ENCODE measurements at regions not wholly inside any gene's neighbourhood (a gene's known extent, or its start where the extent isn't known, plus 50 kb on each side); places are given as distances from the start of the nearest gene placed in this dataset.

- DNase-seq (ENCODE audit: extremely low read depth, low read depth) = no peak
- no peak overlapping the region for H3K4me3 ChIP-seq (replicated peaks; ENCODE audit: low read depth, low read length)
- no peak for TF ChIP-seq CTCF (IDR thresholded peaks at IDR 0.05; ENCODE audit: low read depth, low read length, missing control alignments)
These were observed 173.2 kb upstream of the STAC start for GRCh38 chr3:36206956-36207580.

- TF ChIP-seq CTCF (IDR thresholded peaks at IDR 0.05; ENCODE audit: low read depth, low read length, missing control alignments) = no peak
- no peak overlapping the region for H3K4me3 ChIP-seq (replicated peaks; ENCODE audit: low read depth, low read length)
- DNase-seq (ENCODE audit: extremely low read depth, low read depth) = no peak
These were observed 169.3 kb upstream of the STAC start for GRCh38 chr3:36210840-36211651.

- no peak for DNase-seq (ENCODE audit: extremely low read depth, low read depth)
- no peak overlapping the region for H3K4me3 ChIP-seq (replicated peaks; ENCODE audit: low read depth, low read length)
- no peak for TF ChIP-seq CTCF (IDR thresholded peaks at IDR 0.05; ENCODE audit: low read depth, low read length, missing control alignments)
These were observed 168.7 kb upstream of the STAC start for GRCh38 chr3:36211652-36211999.

GRCh38 chr3:36212251-36212650 lies 168.1 kb upstream of the STAC start:
- peak; percentile 55 for DNase-seq (ENCODE audit: extremely low read depth, low read depth)
- TF ChIP-seq CTCF (IDR thresholded peaks at IDR 0.05; ENCODE audit: low read depth, low read length, missing control alignments) = no peak
- H3K4me3 ChIP-seq (replicated peaks; ENCODE audit: low read depth, low read length) = no peak overlapping the region

GRCh38 chr3:36214460-36214859 lies 165.8 kb upstream of the STAC start:
- H3K4me3 ChIP-seq (replicated peaks; ENCODE audit: low read depth, low read length) = no peak overlapping the region
- no peak for DNase-seq (ENCODE audit: extremely low read depth, low read depth)
- TF ChIP-seq CTCF (IDR thresholded peaks at IDR 0.05; ENCODE audit: low read depth, low read length, missing control alignments) = no peak

DNA sequence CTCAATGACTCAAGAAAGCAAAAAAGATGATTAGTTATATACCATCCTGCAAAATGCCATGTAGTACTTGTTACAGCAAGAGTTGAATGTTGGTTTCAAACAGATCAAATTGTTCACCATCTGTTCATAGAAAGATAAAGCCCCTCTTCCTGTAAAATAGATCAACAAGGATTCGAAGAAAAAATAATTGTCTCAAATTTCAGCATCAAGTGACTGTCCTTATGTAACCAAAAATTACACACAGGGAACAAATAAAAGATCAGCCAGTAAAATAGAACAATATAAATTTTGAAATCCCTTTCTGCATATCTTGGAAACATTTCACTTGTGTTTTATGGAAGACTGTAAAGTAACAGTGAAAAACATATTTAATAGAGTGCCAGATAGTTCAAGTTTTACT lies 165.1 kb upstream of the STAC start:
- no peak for DNase-seq (ENCODE audit: extremely low read depth, low read depth)
- no peak for TF ChIP-seq CTCF (IDR thresholded peaks at IDR 0.05; ENCODE audit: low read depth, low read length, missing control alignments)

More for the DNA sequence above, 165.1 kb upstream of the STAC start:
- H3K4me3 ChIP-seq (replicated peaks; ENCODE audit: low read depth, low read length) = no peak overlapping the region

Data from HFF-Myc (cell line).